DOHH2 (cell line): ENCODE measurements at regions not wholly inside any gene's neighbourhood (a gene's known extent, or its start where the extent isn't known, plus 50 kb on each side); places are given as distances from the start of the nearest gene placed in this dataset.

ENCODE experiments used
- H3F3A ChIP-seq: fragments of 200-600 bp; sonication (generic), shearing (Covaris generic); 2 replicates; pipeline ENCODE4 v1.6.0; 2016; ENCODE audit warnings: antibody characterized with exemption, mild to moderate bottlenecking; ENCODE audit not compliant: control insufficient read depth, insufficient read depth
- H3K27ac ChIP-seq: fragments of 200-600 bp; sonication (generic); 2 replicates; pipeline ENCODE4 v1.5.1; 2014; ENCODE audit warnings: low read depth, mild to moderate bottlenecking, low read length, moderate library complexity
- H3K27me3 ChIP-seq: fragments of 200-600 bp; sonication (generic); 2 replicates; pipeline ENCODE4 v1.6.1; 2014; ENCODE audit warnings: mild to moderate bottlenecking, low read length, mixed read lengths; ENCODE audit not compliant: control insufficient read depth
- H3K36me3 ChIP-seq: fragments of 200-600 bp; sonication (generic); 2 replicates; pipeline ENCODE4 v1.6.1; 2014; ENCODE audit warnings: mild to moderate bottlenecking, low read length, moderate library complexity, mixed read lengths; ENCODE audit not compliant: control insufficient read depth
- H3K4me1 ChIP-seq: fragments of 200-600 bp; sonication (generic); 2 replicates; pipeline ENCODE4 v1.6.1; 2014; ENCODE audit warnings: mild to moderate bottlenecking, low read length, mixed read lengths; ENCODE audit not compliant: control insufficient read depth
- H3K4me2 ChIP-seq: fragments of 200-600 bp; sonication (generic); 2 replicates; pipeline ENCODE4 v1.6.0; 2014; ENCODE audit warnings: mild to moderate bottlenecking, low read length, moderate library complexity
- H3K4me3 ChIP-seq: fragments of 200-600 bp; sonication (generic); 2 replicates; pipeline ENCODE4 v1.5.1; 2014; ENCODE audit warnings: mild to moderate bottlenecking, low read length, mixed read lengths
- H3K79me2 ChIP-seq: fragments of 200-600 bp; sonication (generic); 2 replicates; pipeline ENCODE4 v1.6.1; 2014; ENCODE audit warnings: mild to moderate bottlenecking, low read length, mixed read lengths; ENCODE audit not compliant: control insufficient read depth
- H3K9me2 ChIP-seq: fragments of 200-600 bp; sonication (generic); replicated peaks from 2 replicates; pipeline ENCODE4 v1.6.1; 2014; ENCODE audit warnings: mild to moderate bottlenecking, low read length, mixed read lengths; ENCODE audit not compliant: control insufficient read depth
- H3K9me3 ChIP-seq: fragments of 200-600 bp; sonication (generic); 2 replicates; pipeline ENCODE4 v1.6.1; 2014; ENCODE audit warnings: antibody characterized with exemption, low read length, mixed read lengths; ENCODE audit not compliant: control insufficient read depth, insufficient read depth
- H4K20me1 ChIP-seq: fragments of 200-600 bp; sonication (generic); 2 replicates; pipeline ENCODE4 v1.6.0; 2014; ENCODE audit warnings: low read depth, mild to moderate bottlenecking, antibody characterized with exemption, low read length, moderate library complexity; ENCODE audit not compliant: control insufficient read depth, insufficient read depth
- EZH2phosphoT487 ChIP-seq: fragments of 200-600 bp; sonication (generic); IDR thresholded peaks from 2 replicates; pipeline ENCODE4 v1.6.1; 2017; ENCODE audit warnings: borderline replicate concordance, mild to moderate bottlenecking, antibody characterized with exemption, low read length, moderate library complexity, mixed read lengths
- TF ChIP-seq, protein P1 (sequence below): fragments of 200-600 bp; sonication (generic); IDR thresholded peaks from one replicate; pipeline ENCODE4 v1.5.1; 2014; ENCODE audit warnings: antibody characterized with exemption, mild to moderate bottlenecking, low read depth, low read length; ENCODE audit not compliant: poor library complexity, severe bottlenecking

DNA sequence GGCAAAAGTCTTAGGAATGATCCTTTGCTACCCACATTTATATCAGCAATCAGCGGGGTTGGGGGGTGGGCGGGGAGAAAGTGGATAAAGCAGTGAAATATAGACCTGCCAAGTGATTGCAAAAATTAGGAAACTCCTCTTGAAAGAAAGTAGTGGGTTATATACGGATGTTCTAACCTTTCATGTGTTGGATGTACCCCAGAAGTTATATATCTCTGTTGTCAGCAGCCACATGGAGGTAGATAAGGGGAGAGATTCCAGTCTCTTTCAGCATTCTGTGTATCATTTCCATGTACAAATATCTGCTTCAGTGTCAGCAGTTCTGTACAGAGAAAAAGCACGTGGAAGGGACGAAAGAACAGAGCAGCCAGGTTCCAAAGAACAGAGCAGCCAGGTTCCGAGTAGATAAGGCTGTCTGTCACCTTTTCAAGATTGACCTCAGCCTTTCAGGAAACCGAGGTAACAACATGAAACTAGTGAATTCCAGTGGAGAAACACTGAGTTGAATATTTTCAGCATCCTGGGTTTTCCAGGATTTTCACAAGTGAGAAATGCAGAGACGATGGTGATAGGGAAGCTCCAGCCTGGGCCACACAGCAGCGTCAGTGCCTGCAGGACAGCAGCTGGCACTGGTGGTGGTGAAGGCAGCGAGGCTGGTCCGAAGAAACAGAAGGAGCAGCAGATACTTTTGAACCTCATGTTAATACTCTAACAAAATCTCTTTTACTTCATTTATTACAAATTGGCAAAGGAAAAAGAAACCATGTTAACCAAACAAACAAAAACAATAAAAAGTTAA lies 212.3 kb downstream of the C7orf25 start:
- no peaks in the 10 kb centered on the region for H3K9me2 ChIP-seq
- H3K79me2 ChIP-seq, result no peaks in the 10 kb centered on the region
- no peaks in the 10 kb centered on the region for H4K20me1 ChIP-seq
- no peaks in the 10 kb centered on the region for H3F3A ChIP-seq
- no peaks in the 10 kb centered on the region for H3K27me3 ChIP-seq
- H3K36me3 ChIP-seq, result no peaks in the 10 kb centered on the region
- no peaks in the 10 kb centered on the region for H3K4me1 ChIP-seq
- no peak overlapping the region for H3K4me2 ChIP-seq
- TF ChIP-seq EZH2phosphoT487, result no peak
- TF ChIP-seq, protein P1, sequence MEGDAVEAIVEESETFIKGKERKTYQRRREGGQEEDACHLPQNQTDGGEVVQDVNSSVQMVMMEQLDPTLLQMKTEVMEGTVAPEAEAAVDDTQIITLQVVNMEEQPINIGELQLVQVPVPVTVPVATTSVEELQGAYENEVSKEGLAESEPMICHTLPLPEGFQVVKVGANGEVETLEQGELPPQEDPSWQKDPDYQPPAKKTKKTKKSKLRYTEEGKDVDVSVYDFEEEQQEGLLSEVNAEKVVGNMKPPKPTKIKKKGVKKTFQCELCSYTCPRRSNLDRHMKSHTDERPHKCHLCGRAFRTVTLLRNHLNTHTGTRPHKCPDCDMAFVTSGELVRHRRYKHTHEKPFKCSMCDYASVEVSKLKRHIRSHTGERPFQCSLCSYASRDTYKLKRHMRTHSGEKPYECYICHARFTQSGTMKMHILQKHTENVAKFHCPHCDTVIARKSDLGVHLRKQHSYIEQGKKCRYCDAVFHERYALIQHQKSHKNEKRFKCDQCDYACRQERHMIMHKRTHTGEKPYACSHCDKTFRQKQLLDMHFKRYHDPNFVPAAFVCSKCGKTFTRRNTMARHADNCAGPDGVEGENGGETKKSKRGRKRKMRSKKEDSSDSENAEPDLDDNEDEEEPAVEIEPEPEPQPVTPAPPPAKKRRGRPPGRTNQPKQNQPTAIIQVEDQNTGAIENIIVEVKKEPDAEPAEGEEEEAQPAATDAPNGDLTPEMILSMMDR, result no peak
- H3K4me3 ChIP-seq, result no peak overlapping the region
- no peaks in the 10 kb centered on the region for H3K9me3 ChIP-seq
- no peak overlapping the region for H3K27ac ChIP-seq

DNA sequence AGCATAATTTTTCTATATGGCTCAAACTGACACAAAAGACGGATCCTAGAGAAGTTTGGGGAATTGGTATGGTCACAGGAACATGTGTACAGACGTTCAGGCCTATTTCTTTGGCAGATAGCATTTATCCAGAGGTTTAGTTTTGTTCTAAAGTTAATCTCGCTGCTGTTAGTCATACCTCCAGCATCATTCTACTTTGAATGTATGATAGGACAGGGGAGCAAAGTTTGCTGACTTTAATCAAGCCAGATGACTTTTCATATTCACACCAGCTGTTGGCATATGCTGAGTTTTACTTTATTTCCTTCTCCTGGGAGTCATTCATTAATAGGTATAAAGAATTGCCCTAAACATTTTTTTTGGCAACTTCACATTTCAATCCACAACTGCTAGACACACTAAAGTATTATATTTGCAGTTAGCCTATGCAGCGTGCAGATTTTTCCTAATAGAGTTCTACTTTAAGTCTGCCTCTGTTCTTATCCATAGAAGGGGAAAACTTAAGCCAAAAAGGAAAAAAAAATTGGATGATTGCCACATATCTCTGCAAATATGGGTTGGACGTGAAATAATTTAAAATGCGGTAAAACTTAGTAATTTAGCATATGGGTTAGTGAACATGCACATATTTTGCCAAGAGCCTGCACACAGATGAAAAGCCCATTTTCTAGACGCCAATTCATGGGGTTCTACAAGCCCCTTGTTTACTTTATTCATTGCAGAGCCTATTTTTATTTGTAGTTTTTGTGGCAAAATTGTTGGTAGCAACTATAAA lies 213.1 kb downstream of the C7orf25 start:
- H3K9me3 ChIP-seq, result no peaks in the 10 kb centered on the region
- no peaks in the 10 kb centered on the region for H3F3A ChIP-seq
- H4K20me1 ChIP-seq, result no peaks in the 10 kb centered on the region
- no peak overlapping the region for H3K4me2 ChIP-seq
- no peaks in the 10 kb centered on the region for H3K27me3 ChIP-seq
- no peak overlapping the region for H3K27ac ChIP-seq
- H3K79me2 ChIP-seq, result no peaks in the 10 kb centered on the region
- H3K9me2 ChIP-seq, result no peaks in the 10 kb centered on the region
- no peak for TF ChIP-seq EZH2phosphoT487
- TF ChIP-seq, protein P1, result no peak
- no peaks in the 10 kb centered on the region for H3K4me1 ChIP-seq
- no peak overlapping the region for H3K4me3 ChIP-seq
- H3K36me3 ChIP-seq, result no peaks in the 10 kb centered on the region

DNA sequence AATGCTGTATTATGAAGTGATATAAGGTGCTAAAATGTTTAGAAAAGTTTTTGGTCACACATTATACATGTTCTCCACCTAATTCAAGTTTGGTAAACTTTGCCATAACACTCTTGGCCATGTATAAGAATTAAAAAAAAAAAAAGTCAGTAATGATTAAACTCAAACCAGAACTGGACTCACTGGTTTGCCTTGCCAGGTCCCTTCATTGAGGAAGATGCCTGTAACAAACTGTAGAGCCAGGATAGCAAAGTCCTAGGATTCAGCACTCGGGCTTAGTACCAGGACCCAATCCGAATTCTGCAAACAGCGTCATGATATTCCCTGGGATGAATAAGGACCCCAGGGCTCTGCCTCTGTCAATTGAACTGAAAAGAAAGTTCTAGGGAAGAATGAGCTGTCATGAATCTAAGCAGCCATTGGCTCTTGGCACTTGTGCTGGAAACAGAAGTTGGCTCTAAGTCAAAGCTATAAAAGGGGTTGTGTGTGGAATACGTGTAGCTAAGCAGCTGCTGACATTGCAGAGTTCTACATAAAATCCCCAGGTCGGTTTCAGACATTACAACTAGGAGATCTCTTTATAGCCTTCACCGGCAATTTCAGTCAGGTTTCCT lies 216.9 kb downstream of the C7orf25 start:
- Histone ChIP-seq H3K4me2 (no peak overlapping the region), H3K27ac (no peak overlapping the region), H3K36me3 (no peaks in the 10 kb centered on the region), H3K27me3 (no peaks in the 10 kb centered on the region), H3K9me3 (no peaks in the 10 kb centered on the region), H3F3A (no peaks in the 10 kb centered on the region), H3K4me1 (no peaks in the 10 kb centered on the region), H3K9me2 (no peaks in the 10 kb centered on the region), H3K79me2 (no peaks in the 10 kb centered on the region), H4K20me1 (no peaks in the 10 kb centered on the region), H3K4me3 (no peak overlapping the region)
- no peak for TF ChIP-seq EZH2phosphoT487
- TF ChIP-seq, protein P1, result no peak
